ENCODE measurements at regions not wholly inside any gene's neighbourhood (a gene's known extent, or its start where the extent isn't known, plus 50 kb on each side); places are given as distances from the start of the nearest gene placed in this dataset.

DNA sequence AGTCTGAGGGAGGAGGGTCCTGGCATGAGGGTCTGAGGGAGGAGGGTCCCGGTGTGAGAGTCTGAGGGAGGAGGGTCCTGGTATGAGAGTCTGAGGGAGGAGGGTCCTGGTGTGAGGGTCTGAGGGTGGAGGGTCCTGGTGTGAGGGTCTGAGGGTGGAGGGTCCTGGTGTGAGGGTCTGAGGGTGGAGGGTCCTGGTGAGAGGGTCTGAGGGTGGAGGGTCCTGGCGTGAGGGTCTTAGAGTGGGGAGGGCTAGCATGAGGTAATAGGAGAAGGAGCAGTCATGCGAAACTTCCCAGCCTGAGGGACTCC, 194.8 kb downstream of the TEX29 start:
- Histone ChIP-seq H3K27ac (ENCODE audit: low read depth in 1 of 2, low read length in 2 of 2) (no peak overlapping the region), H4K20me1 (ENCODE audit: insufficient read depth, low read length) (no peaks in the 10 kb centered on the region), H3K9me3 (replicated peaks in 1 of 2; ENCODE audit: control insufficient read depth in 1 of 2, insufficient read depth in 1 of 2, low read length in 2 of 2) (no peaks in the 10 kb centered on the region), H3K4me2 (replicated peaks; ENCODE audit: extremely low read depth, low read length, poor library complexity, severe bottlenecking) (no peak overlapping the region), H3K9ac (ENCODE audit: insufficient read depth, low read length, poor library complexity, severe bottlenecking) (no peak overlapping the region), H2AFZ (ENCODE audit: insufficient read depth, low read depth, low read length, poor library complexity, severe bottlenecking) (no peak overlapping the region), H3K79me2 (ENCODE audit: insufficient read depth, low read length) (no peaks in the 10 kb centered on the region), H3K4me3 (replicated peaks in 1 of 3; ENCODE audit: low read depth in 2 of 3, low read length in 3 of 3) (no peak overlapping the region), H3K4me1 (ENCODE audit: control insufficient read depth in 1 of 2, insufficient read depth in 2 of 2, low read length in 2 of 2) (no peaks in the 10 kb centered on the region), H3K27me3 (ENCODE audit: control insufficient read depth in 2 of 2, insufficient read depth in 2 of 2, low read length in 2 of 2) (no peaks in the 10 kb centered on the region), H3K36me3 (replicated peaks in 1 of 2; ENCODE audit: control insufficient read depth in 1 of 2, insufficient read depth in 2 of 2, low read length in 2 of 2) (no peaks in the 10 kb centered on the region)
- no peak overlapping the region for H3K27ac Mint-ChIP-seq
- H3K9me3 Mint-ChIP-seq: peaks cover 0 to 3% (median 0%) of the 10 kb centered on the region in 7 donors
- 100% methylated on average over 2 of the region's 3 CpGs for WGBS (ENCODE audit: insufficient coverage)
- no peak overlapping the region for H3K4me3 Mint-ChIP-seq
- intact Hi-C loops (cut with micrococcal nuclease): no loop called here
- H3K4me1 Mint-ChIP-seq: no peaks in the 10 kb centered on the region
- TF ChIP-seq, protein P1, sequence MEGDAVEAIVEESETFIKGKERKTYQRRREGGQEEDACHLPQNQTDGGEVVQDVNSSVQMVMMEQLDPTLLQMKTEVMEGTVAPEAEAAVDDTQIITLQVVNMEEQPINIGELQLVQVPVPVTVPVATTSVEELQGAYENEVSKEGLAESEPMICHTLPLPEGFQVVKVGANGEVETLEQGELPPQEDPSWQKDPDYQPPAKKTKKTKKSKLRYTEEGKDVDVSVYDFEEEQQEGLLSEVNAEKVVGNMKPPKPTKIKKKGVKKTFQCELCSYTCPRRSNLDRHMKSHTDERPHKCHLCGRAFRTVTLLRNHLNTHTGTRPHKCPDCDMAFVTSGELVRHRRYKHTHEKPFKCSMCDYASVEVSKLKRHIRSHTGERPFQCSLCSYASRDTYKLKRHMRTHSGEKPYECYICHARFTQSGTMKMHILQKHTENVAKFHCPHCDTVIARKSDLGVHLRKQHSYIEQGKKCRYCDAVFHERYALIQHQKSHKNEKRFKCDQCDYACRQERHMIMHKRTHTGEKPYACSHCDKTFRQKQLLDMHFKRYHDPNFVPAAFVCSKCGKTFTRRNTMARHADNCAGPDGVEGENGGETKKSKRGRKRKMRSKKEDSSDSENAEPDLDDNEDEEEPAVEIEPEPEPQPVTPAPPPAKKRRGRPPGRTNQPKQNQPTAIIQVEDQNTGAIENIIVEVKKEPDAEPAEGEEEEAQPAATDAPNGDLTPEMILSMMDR (IDR thresholded peaks at IDR 0.05): no peak
- no peaks in the 10 kb centered on the region for H3K36me3 Mint-ChIP-seq
- peaks cover 2 to 5% (median 4%) of the 10 kb centered on the region in 3 donors for H3K27me3 Mint-ChIP-seq (ENCODE audit: low read depth in 3 of 3)
- DNase-seq: no peak

DNA sequence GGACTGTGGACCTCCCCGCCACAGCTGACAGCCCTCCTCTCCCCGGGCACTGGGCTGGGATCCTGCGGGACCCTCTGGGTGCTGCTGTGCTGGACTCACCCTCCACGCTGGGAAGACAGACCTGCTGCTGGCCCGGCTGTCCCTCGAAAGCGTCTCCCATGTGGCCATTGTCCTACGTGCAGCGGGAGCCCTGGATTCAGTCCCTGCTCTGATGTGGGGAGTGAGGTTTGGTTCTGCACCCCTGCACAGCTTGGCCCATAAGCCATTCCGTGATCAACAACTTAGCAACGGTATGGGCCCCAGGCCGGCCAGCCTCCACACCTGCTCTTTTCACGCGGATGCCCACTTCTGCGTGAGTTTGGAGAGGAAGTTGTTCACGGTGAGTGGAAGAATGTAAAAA, 195.2 kb downstream of the TEX29 start:
- no peaks in the 10 kb centered on the region for H3K27me3 ChIP-seq (ENCODE audit: control insufficient read depth in 2 of 2, insufficient read depth in 2 of 2, low read length in 2 of 2)
- intact Hi-C loops (cut with micrococcal nuclease): no loop called here
- H3K9me3 Mint-ChIP-seq: peaks cover 0 to 3% (median 0%) of the 10 kb centered on the region in 7 donors
- H3K4me1 ChIP-seq (ENCODE audit: control insufficient read depth in 1 of 2, insufficient read depth in 2 of 2, low read length in 2 of 2): no peaks in the 10 kb centered on the region
- no peaks in the 10 kb centered on the region for H4K20me1 ChIP-seq (ENCODE audit: insufficient read depth, low read length)
- no peak overlapping the region for H3K4me3 ChIP-seq (replicated peaks in 1 of 3; ENCODE audit: low read depth in 2 of 3, low read length in 3 of 3)
- H3K27ac Mint-ChIP-seq: no peak overlapping the region
- no peak overlapping the region for H3K4me2 ChIP-seq (replicated peaks; ENCODE audit: extremely low read depth, low read length, poor library complexity, severe bottlenecking)
- 68% methylated on average over 14 of the region's 16 CpGs for WGBS (ENCODE audit: insufficient coverage)
- H3K36me3 ChIP-seq (replicated peaks in 1 of 2; ENCODE audit: control insufficient read depth in 1 of 2, insufficient read depth in 2 of 2, low read length in 2 of 2): no peaks in the 10 kb centered on the region
- H3K9me3 ChIP-seq (replicated peaks in 1 of 2; ENCODE audit: control insufficient read depth in 1 of 2, insufficient read depth in 1 of 2, low read length in 2 of 2): no peaks in the 10 kb centered on the region
- no peaks in the 10 kb centered on the region for H3K36me3 Mint-ChIP-seq
- DNase-seq: no peak
- TF ChIP-seq, protein P1 (IDR thresholded peaks at IDR 0.05): no peak
- no peak overlapping the region for H3K4me3 Mint-ChIP-seq
- H3K9ac ChIP-seq (ENCODE audit: insufficient read depth, low read length, poor library complexity, severe bottlenecking): no peak overlapping the region
- H3K4me1 Mint-ChIP-seq: no peaks in the 10 kb centered on the region
- H3K27ac ChIP-seq (ENCODE audit: low read depth in 1 of 2, low read length in 2 of 2): no peak overlapping the region
- peaks cover 2 to 5% (median 4%) of the 10 kb centered on the region in 3 donors for H3K27me3 Mint-ChIP-seq (ENCODE audit: low read depth in 3 of 3)
- no peaks in the 10 kb centered on the region for H3K79me2 ChIP-seq (ENCODE audit: insufficient read depth, low read length)
- H2AFZ ChIP-seq (ENCODE audit: insufficient read depth, low read depth, low read length, poor library complexity, severe bottlenecking): no peak overlapping the region

All from CD14-positive monocyte (primary cell).